HCT116 (cell line): ENCODE measurements at regions not wholly inside any gene's neighbourhood (a gene's known extent, or its start where the extent isn't known, plus 50 kb on each side); places are given as distances from the start of the nearest gene placed in this dataset.

ENCODE experiments used
- ATAC-seq: fragments of 200-7000 bp; cut with Tn5 transposase; 2 replicates; pipeline ENCODE4 v1.9.1; 2020; ENCODE audit warnings: mild to moderate bottlenecking, moderate library complexity
- BruUV-seq: library from RNA; stranded (reverse); fragments of 400-500 nt; replicated peaks from 2 replicates; lab custom pipeline; 2021; lab: Mats Ljungman, UMichigan
- CTCF ChIA-PET: fragments of 300-600 bp; sonication (Branson Sonifier 250); formaldehyde crosslinking; loops from one replicate; lab custom pipeline; 2021; ENCODE audit warnings: antibody characterized with exemption; lab: Charles Lee
- POLR2A ChIA-PET: fragments of 300-600, 350-600 bp; sonication (Branson Sonifier 250); formaldehyde crosslinking; loops from one replicate; lab custom pipeline; 2021; ENCODE audit warnings: antibody characterized with exemption; lab: Charles Lee
- RAD21 ChIA-PET, 2 experiments: fragments of 300-600 bp; sonication (Branson Sonifier 250); formaldehyde crosslinking; loops; one replicate each; lab custom pipeline; 2023; ENCODE audit warnings: low total read pairs in 2 of 2; ENCODE audit not compliant: uncharacterized antibody in 2 of 2, unreplicated experiment in 2 of 2, low non-redundant PET in 1 of 2; lab: Charles Lee
- DNase-seq: peaks from one replicate; pipeline ENCODE4 v3.0.0-alpha.2; 2010; ENCODE audit warnings: low read depth, low spot score
- H2AFZ ChIP-seq: fragments of 200-600 bp; shearing (Covaris generic), sonication (generic); 2 replicates; pipeline ENCODE4 v1.6.1; 2017; ENCODE audit warnings: low read depth, mixed run types, mixed read lengths, antibody characterized with exemption, low read length; ENCODE audit not compliant: poor library complexity, severe bottlenecking
- H3K27ac ChIP-seq: 2 replicates; pipeline ENCODE4 v1.5.1; 2012; ENCODE audit warnings: low read depth, low read length
- H3K27me3 ChIP-seq: fragments of 200-600 bp; sonication (generic); 2 replicates; pipeline ENCODE4 v1.6.1; 2016; ENCODE audit warnings: mixed run types, low read length, mixed read lengths; ENCODE audit not compliant: insufficient read depth
- H3K36me3 ChIP-seq, 2 experiments: fragments of 200-500 bp in 1 of 2; fragments of 200-600 bp in 1 of 2; sonication (Bioruptor generic) in 1 of 2; sonication (generic) in 1 of 2; 2 replicates each; pipeline versions ENCODE4 v1.5.1 to v1.6.1; 2014 to 2016; ENCODE audit warnings: low read length in 2 of 2, inconsistent platforms in 1 of 2, mixed read lengths in 1 of 2, mixed run types in 1 of 2; ENCODE audit not compliant: insufficient read depth in 2 of 2, control insufficient read depth in 1 of 2
- H3K4me1 ChIP-seq, 2 experiments: fragments of 200-600 bp in 1 of 2; sonication (generic) in 1 of 2; 2 replicates each; pipeline versions ENCODE4 v1.5.1 to v1.6.1; 2012 to 2017; ENCODE audit warnings: low read length in 2 of 2, inconsistent platforms in 1 of 2, mild to moderate bottlenecking in 1 of 2, mixed read lengths in 1 of 2, mixed run types in 1 of 2, moderate library complexity in 1 of 2; ENCODE audit not compliant: insufficient read depth in 2 of 2, control insufficient read depth in 1 of 2
- H3K4me2 ChIP-seq: fragments of 200-600 bp; sonication (generic); 2 replicates; pipeline ENCODE4 v1.6.1; 2017; ENCODE audit warnings: mixed run types, low read length, mixed read lengths
- H3K4me3 ChIP-seq, 2 experiments: fragments of 200-600 bp in 1 of 2; sonication (generic) in 1 of 2; replicated peaks in 1 of 2; 2 replicates each; pipeline ENCODE4 v1.5.1; 2011 to 2016; ENCODE audit warnings: low read length in 2 of 2, control low read depth in 1 of 2, low read depth in 1 of 2, mild to moderate bottlenecking in 1 of 2, mixed read lengths in 1 of 2, mixed run types in 1 of 2
- H3K79me2 ChIP-seq: fragments of 200-600 bp; sonication (generic); 2 replicates; pipeline ENCODE4 v1.6.1; 2017; ENCODE audit warnings: mild to moderate bottlenecking, mixed run types, low read length, moderate library complexity, mixed read lengths; ENCODE audit not compliant: insufficient read depth
- H3K9ac ChIP-seq: fragments of 200-600 bp; sonication (generic); 2 replicates; pipeline ENCODE4 v1.6.1; 2016; ENCODE audit warnings: low read length, mixed read lengths
- H3K9me2 ChIP-seq: fragments of 200-600 bp; sonication (generic), shearing (Covaris generic); 2 replicates; pipeline ENCODE4 v1.6.1; 2017; ENCODE audit warnings: mixed run types, mild to moderate bottlenecking, moderate library complexity; ENCODE audit not compliant: insufficient read depth
- H3K9me3 ChIP-seq, 2 experiments: fragments of 200-500 bp in 1 of 2; fragments of 200-600 bp in 1 of 2; sonication (Bioruptor generic) in 1 of 2; sonication (generic) in 1 of 2; 2 replicates each; pipeline ENCODE4 v1.6.1; 2014 to 2017; ENCODE audit warnings: low read length in 2 of 2, mixed read lengths in 2 of 2, inconsistent platforms in 1 of 2, low read depth in 1 of 2, mild to moderate bottlenecking in 1 of 2, mixed run types in 1 of 2, moderate library complexity in 1 of 2; ENCODE audit not compliant: control insufficient read depth in 1 of 2, insufficient read depth in 1 of 2
- H4K20me1 ChIP-seq: fragments of 200-600 bp; sonication (generic), shearing (Covaris generic); 2 replicates; pipeline ENCODE4 v1.6.1; 2017; ENCODE audit warnings: mixed run types, mild to moderate bottlenecking, moderate library complexity; ENCODE audit not compliant: insufficient read depth
- CBX3 ChIP-seq: IDR thresholded peaks from 2 replicates; pipeline ENCODE4 v1.6.1; 2012; ENCODE audit warnings: low read depth
- EZH2 ChIP-seq: fragments of 200-600 bp; sonication (generic); IDR thresholded peaks from 2 replicates; pipeline ENCODE4 v1.6.1; 2017; ENCODE audit warnings: antibody characterized with exemption, mixed run types
- EZH2phosphoT487 ChIP-seq: fragments of 200-600 bp; IDR thresholded peaks from 2 replicates; pipeline ENCODE4 v1.6.1; 2018; ENCODE audit warnings: antibody characterized with exemption, borderline replicate concordance
- JUND ChIP-seq: IDR thresholded peaks from 2 replicates; pipeline ENCODE4 v1.6.1; 2012
- POLR2A ChIP-seq: IDR thresholded peaks from 2 replicates; pipeline ENCODE4 v1.7.0; 2011; ENCODE audit warnings: borderline replicate concordance; ENCODE audit not compliant: insufficient read depth, insufficient read length; ENCODE audit errors: extremely low read depth
- POLR2AphosphoS5 ChIP-seq: IDR thresholded peaks from 2 replicates; pipeline ENCODE4 v1.6.1; 2011; ENCODE audit warnings: mild to moderate bottlenecking, low read depth, low read length, moderate library complexity
- SIN3A ChIP-seq: IDR thresholded peaks from 2 replicates; pipeline ENCODE4 v1.6.1; 2012; ENCODE audit warnings: low read depth
- SP1 ChIP-seq: IDR thresholded peaks from 2 replicates; pipeline ENCODE4 v1.6.1; 2012; ENCODE audit warnings: low read depth
- TCF7L2 ChIP-seq: IDR thresholded peaks from 2 replicates; pipeline ENCODE4 v1.7.0; 2011; ENCODE audit warnings: borderline replicate concordance, inconsistent platforms; ENCODE audit not compliant: insufficient read depth, insufficient read length; ENCODE audit errors: extremely low read depth
- YY1 ChIP-seq: IDR thresholded peaks from 2 replicates; pipeline ENCODE4 v1.6.1; 2011; ENCODE audit warnings: low read length, low read depth, moderate library complexity, mild to moderate bottlenecking; ENCODE audit not compliant: insufficient replicate concordance; ENCODE audit errors: extremely low read depth
- ZFX ChIP-seq: fragments of 450-650 bp; IDR thresholded peaks from 2 replicates; pipeline ENCODE4 v1.6.1; 2017
- ZNF274 ChIP-seq: fragments of 200-500 bp; sonication (Bioruptor generic); IDR thresholded peaks from 2 replicates; pipeline ENCODE4 v1.6.1; 2014; ENCODE audit warnings: mild to moderate bottlenecking, low read depth, low read length, inconsistent platforms
- intact Hi-C: fragments of 100-400 bp; cut with micrococcal nuclease; formaldehyde crosslinking; loops from 2 replicates; pipeline ENCODE4 v1.10.0; 2022
- TF ChIP-seq, protein P1 (sequence below): IDR thresholded peaks from 2 replicates; pipeline ENCODE4 v1.6.1; 2012
- TF ChIP-seq, protein P2 (sequence below): IDR thresholded peaks from 2 replicates; pipeline ENCODE4 v1.6.1; 2011; ENCODE audit warnings: mild to moderate bottlenecking, low read length, moderate library complexity; ENCODE audit not compliant: insufficient replicate concordance; ENCODE audit errors: extremely low read depth
- TF ChIP-seq, protein P3 (sequence below): IDR thresholded peaks from 2 replicates; pipeline ENCODE4 v1.6.1; 2012

DNA sequence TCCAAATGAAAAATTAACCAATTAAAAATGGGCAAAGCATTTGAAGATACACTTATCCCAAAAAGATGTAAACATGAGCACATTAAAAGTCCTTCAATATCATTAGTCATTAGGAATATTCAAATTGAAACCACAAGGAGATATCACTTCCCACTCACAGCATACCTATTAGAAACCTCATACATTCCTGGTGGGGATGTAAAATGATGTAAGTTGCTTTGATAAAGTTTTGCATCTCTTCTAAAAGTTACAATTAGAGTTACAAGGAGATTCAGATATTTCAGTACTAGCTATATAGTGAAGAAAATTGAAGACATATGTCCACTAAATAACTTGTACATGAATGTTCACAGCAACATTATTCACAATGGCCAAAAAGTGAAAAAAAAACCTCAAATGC, 1109.3 kb upstream of the LCORL start:
- H3K4me3 ChIP-seq: no peak overlapping the region
- no peaks in the 10 kb centered on the region for H3K4me1 ChIP-seq
- H3K9ac ChIP-seq: no peak overlapping the region
- no peak overlapping the region for H3K4me2 ChIP-seq
- no peak overlapping the region for H3K27ac ChIP-seq
- H2AFZ ChIP-seq: no peak overlapping the region
- ChIA-PET POLR2A (no interaction called here), RAD21 (no interaction called here), CTCF (no interaction called here)
- H4K20me1 ChIP-seq: no peaks in the 10 kb centered on the region
- no peaks in the 10 kb centered on the region for H3K27me3 ChIP-seq
- intact Hi-C loops: no loop called here
- H3K9me3 ChIP-seq: no peaks in the 10 kb centered on the region
- BruUV-seq: no TSS peak
- ATAC-seq (no peak), DNase-seq (no peak)
- no peaks in the 10 kb centered on the region for H3K36me3 ChIP-seq
- TF ChIP-seq, protein P1, sequence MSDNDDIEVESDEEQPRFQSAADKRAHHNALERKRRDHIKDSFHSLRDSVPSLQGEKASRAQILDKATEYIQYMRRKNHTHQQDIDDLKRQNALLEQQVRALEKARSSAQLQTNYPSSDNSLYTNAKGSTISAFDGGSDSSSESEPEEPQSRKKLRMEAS: no peak
- no peak for TF ChIP-seq CBX3
- TF ChIP-seq JUND: no peak
- TF ChIP-seq POLR2A: no peak
- TF ChIP-seq, protein P2, sequence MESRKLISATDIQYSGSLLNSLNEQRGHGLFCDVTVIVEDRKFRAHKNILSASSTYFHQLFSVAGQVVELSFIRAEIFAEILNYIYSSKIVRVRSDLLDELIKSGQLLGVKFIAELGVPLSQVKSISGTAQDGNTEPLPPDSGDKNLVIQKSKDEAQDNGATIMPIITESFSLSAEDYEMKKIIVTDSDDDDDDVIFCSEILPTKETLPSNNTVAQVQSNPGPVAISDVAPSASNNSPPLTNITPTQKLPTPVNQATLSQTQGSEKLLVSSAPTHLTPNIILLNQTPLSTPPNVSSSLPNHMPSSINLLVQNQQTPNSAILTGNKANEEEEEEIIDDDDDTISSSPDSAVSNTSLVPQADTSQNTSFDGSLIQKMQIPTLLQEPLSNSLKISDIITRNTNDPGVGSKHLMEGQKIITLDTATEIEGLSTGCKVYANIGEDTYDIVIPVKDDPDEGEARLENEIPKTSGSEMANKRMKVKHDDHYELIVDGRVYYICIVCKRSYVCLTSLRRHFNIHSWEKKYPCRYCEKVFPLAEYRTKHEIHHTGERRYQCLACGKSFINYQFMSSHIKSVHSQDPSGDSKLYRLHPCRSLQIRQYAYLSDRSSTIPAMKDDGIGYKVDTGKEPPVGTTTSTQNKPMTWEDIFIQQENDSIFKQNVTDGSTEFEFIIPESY: no peak
- TF ChIP-seq TCF7L2: no peak
- TF ChIP-seq SP1: no peak
- TF ChIP-seq ZNF274: no peak
- no peak for TF ChIP-seq POLR2AphosphoS5
- TF ChIP-seq EZH2: no peak
- no peak for TF ChIP-seq ZFX
- TF ChIP-seq YY1: no peak
- no peak for TF ChIP-seq SIN3A
- no peak for TF ChIP-seq EZH2phosphoT487
- TF ChIP-seq, protein P3, sequence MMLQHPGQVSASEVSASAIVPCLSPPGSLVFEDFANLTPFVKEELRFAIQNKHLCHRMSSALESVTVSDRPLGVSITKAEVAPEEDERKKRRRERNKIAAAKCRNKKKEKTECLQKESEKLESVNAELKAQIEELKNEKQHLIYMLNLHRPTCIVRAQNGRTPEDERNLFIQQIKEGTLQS: no peak
- H3K79me2 ChIP-seq: no peaks in the 10 kb centered on the region
- H3K9me2 ChIP-seq: no peaks in the 10 kb centered on the region
